ENCODE measurements at regions not wholly inside any gene's neighbourhood (a gene's known extent, or its start where the extent isn't known, plus 50 kb on each side); places are given as distances from the start of the nearest gene placed in this dataset.

DNA sequence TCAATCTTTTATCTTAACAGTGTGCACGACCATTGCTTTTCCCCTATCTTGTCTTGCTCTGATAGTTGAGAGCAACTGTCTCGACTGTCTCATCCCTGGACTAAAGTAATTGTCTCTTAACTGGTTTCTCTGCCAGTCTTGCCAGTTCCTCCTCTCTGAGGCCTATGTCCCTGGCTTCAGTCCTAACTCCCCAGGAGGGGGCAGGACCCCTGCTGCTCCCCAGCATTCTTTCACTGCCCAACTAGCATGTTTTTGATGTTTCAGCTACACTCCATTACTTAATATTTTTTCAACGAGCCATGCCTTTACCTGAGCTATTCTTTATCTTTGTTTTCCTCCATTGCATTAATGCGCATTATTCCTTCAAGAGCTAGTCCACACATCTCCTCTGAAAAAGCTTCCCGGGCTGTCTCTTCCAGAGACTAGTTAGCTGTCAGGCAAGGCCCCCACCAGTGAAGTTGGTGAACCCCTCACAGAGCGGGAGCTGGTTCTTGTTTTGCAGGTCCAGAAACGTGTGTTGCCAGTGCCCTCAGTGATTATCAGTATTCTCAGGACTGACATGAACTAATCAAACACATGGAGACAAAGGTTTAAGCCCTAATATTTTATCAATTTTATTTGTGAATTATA is 291.7 kb upstream of the KCNN2 start:
- TF ChIP-seq POLR2A (IDR thresholded peaks at IDR 0.05; ENCODE audit: low read depth, low read length) = no peak
- no peak for TF ChIP-seq POLR2AphosphoS5 (IDR thresholded peaks at IDR 0.05; ENCODE audit: low read depth, low read length)
- no peak for TF ChIP-seq TAF1 (IDR thresholded peaks at IDR 0.05; ENCODE audit: borderline replicate concordance, low read depth, low read length)

Data from GM12892 (cell line).